Skeletal muscle tissue (tissue), 3 donors: ENCODE measurements at regions not wholly inside any gene's neighbourhood (a gene's known extent, or its start where the extent isn't known, plus 50 kb on each side); places are given as distances from the start of the nearest gene placed in this dataset.

ENCODE experiments used
- H3K27ac ChIP-seq: one replicate; pipeline ENCODE4 v1.7.0; 2013; ENCODE audit warnings: mild to moderate bottlenecking, low read depth, low read length, inconsistent platforms
- H3K27me3 ChIP-seq, 3 donors: one replicate each; pipeline ENCODE4 v1.7.0; 2013; ENCODE audit warnings: low read length in 3 of 3; ENCODE audit not compliant: control insufficient read depth in 3 of 3, insufficient read depth in 3 of 3
- H3K36me3 ChIP-seq, 3 donors: one replicate each; pipeline ENCODE4 v1.7.0; 2013; ENCODE audit warnings: low read length in 3 of 3; ENCODE audit not compliant: control insufficient read depth in 3 of 3, insufficient read depth in 3 of 3
- H3K4me1 ChIP-seq, 3 donors: one replicate each; pipeline ENCODE4 v1.7.0; 2013; ENCODE audit warnings: low read length in 3 of 3, mild to moderate bottlenecking in 3 of 3; ENCODE audit not compliant: control insufficient read depth in 3 of 3, insufficient read depth in 3 of 3
- H3K4me3 ChIP-seq, 3 donors: one replicate each; pipeline ENCODE4 v1.7.0; 2013; ENCODE audit warnings: low read length in 3 of 3
- H3K9ac ChIP-seq, 3 donors: one replicate each; pipeline ENCODE4 v1.7.0; 2013; ENCODE audit warnings: low read length in 3 of 3, mild to moderate bottlenecking in 3 of 3, moderate library complexity in 2 of 3, low read depth in 1 of 3
- H3K9me3 ChIP-seq, 3 donors: one replicate each; pipeline ENCODE4 v1.7.0; 2013; ENCODE audit warnings: low read length in 3 of 3; ENCODE audit not compliant: control insufficient read depth in 3 of 3
- donor health status: Osteomylitis.

DNA sequence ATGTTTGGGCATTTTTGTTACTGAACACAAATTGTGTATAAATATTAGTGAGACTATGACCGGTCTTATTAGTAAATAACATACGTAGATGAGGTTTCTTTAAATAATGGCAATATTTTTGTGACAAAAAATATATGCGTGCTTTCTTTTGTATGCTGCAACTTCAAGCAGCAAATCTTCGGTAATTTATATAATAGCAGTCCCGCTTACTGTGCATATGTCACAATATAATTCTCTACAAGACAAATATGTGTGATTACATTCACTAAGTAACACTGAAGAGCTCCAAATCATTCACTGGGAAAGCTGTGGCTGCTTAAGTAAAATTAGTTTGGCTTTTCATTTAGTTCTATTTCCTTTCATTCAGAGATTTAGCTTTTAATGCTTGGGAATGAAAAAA, 376.0 kb downstream of the CYLC2 start:
- Histone ChIP-seq H3K4me1 (no peaks in the 10 kb centered on the region), H3K36me3 (no peaks in the 10 kb centered on the region), H3K9ac (no peak overlapping the region), H3K27me3 (no peaks in the 10 kb centered on the region), H3K27ac (no peak overlapping the region), H3K4me3 (no peak overlapping the region), H3K9me3 (no peaks in the 10 kb centered on the region)

DNA sequence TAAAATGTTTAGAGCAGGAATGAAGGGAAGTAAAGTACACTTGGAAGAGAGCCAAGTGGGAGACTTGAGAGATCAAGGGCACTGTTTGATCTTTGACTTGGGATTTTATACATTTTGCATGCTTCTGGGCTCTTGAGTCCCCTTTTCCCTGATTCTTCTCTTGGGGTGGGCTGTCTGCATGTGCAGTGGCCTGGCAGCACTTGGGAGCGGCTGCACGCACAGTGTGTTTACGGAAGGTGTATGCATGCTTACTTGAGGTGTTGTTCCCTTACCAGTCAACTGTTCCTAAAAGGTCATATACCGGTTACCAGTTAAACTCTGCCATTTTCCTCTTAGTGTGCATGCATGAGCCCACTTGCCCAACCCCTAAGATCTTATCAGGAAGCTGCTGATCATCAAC, 377.7 kb downstream of the CYLC2 start:
- no peaks in the 10 kb centered on the region for H3K36me3 ChIP-seq
- no peak overlapping the region for H3K9ac ChIP-seq
- H3K27me3 ChIP-seq, result no peaks in the 10 kb centered on the region
- H3K27ac ChIP-seq, result no peak overlapping the region
- no peaks in the 10 kb centered on the region for H3K9me3 ChIP-seq
- no peaks in the 10 kb centered on the region for H3K4me1 ChIP-seq
- H3K4me3 ChIP-seq, result no peak overlapping the region

DNA sequence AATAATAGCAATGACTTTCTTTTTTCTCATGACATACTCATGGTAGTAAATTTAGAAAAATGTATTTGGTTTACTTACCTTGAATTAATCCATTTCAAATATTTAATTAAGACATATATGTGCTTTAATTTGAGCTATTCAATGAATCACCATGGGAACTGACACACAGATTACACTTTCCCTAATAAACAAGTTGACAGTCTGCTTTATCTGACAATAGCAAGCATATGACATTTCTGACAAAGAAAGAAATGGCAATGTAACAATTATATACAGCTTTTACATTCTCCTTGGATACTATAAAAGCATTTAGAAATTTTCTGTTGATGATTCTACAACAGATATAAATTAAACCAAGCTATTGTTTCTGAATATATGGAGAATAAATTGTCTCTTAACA, 382.5 kb downstream of the CYLC2 start:
- Histone ChIP-seq H3K4me1 (no peaks in the 10 kb centered on the region), H3K9ac (no peak overlapping the region), H3K36me3 (no peaks in the 10 kb centered on the region), H3K9me3 (no peaks in the 10 kb centered on the region), H3K27me3 (no peaks in the 10 kb centered on the region), H3K4me3 (no peak overlapping the region), H3K27ac (no peak overlapping the region)

DNA sequence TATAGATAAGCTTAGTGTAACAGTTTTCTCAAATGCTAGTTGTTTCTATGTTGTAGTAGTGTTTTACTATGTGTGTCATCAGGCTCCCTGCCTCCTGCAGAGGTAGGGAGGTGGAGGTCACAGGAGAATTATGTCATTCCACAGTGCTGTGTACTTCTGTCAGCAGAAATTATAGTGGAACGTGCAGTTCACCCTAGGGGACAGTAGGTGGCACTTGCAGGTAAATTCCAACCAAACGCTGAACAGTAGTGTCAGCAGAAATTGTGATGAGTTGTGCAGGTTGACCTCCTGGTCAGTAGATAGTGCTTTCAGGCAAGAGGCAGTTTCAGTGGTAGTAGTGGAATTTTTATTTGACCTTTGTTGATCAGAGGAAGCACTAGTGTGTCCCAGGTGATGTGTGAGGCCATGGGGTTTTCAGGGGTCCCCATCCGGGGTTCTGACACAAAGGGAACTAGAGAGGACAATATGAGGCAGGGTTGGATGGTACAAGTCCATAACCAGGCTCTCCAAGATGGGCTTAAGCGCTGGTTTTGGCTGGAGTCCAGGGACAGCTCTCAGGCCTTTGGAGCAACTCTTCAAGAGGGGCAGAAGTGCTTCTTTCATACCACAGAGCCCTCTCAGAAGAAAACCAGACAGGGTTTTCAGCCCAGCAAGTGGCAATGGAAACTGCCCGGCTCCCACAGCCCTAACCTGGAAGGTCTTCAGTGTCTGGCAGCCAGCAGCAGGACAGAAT, 402.9 kb downstream of the CYLC2 start:
- Histone ChIP-seq H3K4me3 (no peak overlapping the region), H3K27me3 (no peaks in the 10 kb centered on the region), H3K9me3 (no peaks in the 10 kb centered on the region), H3K9ac (no peak overlapping the region), H3K27ac (no peak overlapping the region), H3K36me3 (no peaks in the 10 kb centered on the region), H3K4me1 (no peaks in the 10 kb centered on the region)

DNA sequence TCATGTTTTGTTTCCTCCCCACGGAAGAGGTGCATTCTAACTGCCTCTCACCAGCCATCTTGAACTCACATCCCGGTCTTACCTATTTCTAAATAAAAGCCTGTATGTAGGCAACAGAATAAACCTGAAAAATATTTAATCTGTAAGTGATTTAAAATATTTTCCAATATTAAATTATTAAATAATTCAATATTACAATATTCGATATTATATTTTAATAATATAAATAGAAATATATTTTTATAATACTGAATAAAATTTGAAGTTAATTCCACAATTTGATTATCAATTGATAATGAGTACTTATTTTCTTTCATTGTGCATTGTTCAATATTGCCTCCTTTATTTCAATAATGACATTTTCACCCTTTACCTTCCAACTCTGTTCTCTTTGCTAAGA, 404.4 kb downstream of the CYLC2 start:
- Histone ChIP-seq H3K4me3 (no peak overlapping the region), H3K9me3 (no peaks in the 10 kb centered on the region), H3K4me1 (no peaks in the 10 kb centered on the region), H3K36me3 (no peaks in the 10 kb centered on the region), H3K9ac (no peak overlapping the region), H3K27ac (no peak overlapping the region), H3K27me3 (no peaks in the 10 kb centered on the region)

DNA sequence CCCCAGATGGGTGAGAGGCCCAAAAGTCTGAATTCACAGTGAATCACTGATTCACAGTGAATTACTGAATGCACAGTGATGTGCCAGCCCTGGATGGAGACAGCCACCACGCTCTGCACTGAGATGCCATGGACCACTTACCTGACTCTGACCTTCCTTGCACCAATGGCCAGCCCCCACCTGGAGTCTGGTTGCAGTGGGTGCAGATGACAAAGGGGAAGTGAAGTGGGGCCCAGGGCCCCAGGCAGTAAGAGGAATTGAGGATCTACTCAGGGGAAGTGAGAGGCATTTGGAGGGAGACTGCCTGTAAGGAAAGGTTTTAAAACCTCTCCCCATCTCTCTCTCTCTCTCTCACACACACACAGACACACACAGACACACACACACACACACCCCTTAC, 412.1 kb downstream of the CYLC2 start:
- Histone ChIP-seq H3K36me3 (no peaks in the 10 kb centered on the region), H3K27me3 (no peaks in the 10 kb centered on the region), H3K4me3 (no peak overlapping the region), H3K4me1 (no peaks in the 10 kb centered on the region), H3K27ac (no peak overlapping the region), H3K9me3 (no peaks in the 10 kb centered on the region), H3K9ac (no peak overlapping the region)

DNA sequence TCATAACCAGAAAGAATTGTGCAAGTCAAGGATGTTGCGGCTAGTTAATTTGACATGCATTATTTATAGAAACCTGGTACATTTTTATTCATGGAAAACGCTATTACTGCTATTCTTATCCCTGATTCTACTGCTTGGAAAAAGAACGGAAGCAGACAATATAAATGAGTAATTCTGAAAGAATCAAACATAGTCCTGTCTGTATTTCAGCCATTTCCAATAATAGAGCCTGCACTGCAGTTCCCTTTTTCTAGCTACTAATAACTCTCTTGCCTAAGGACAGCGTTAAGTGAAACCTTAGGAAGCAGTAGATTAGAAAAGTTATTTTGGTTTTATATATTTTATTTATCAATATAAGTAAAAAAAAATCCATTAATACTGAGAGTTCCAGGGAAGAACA, 414.9 kb downstream of the CYLC2 start:
- no peaks in the 10 kb centered on the region for H3K36me3 ChIP-seq
- H3K9me3 ChIP-seq, result no peaks in the 10 kb centered on the region
- H3K9ac ChIP-seq, result no peak overlapping the region
- H3K27me3 ChIP-seq, result no peaks in the 10 kb centered on the region
- no peak overlapping the region for H3K4me3 ChIP-seq
- H3K4me1 ChIP-seq, result no peaks in the 10 kb centered on the region
- no peak overlapping the region for H3K27ac ChIP-seq

DNA sequence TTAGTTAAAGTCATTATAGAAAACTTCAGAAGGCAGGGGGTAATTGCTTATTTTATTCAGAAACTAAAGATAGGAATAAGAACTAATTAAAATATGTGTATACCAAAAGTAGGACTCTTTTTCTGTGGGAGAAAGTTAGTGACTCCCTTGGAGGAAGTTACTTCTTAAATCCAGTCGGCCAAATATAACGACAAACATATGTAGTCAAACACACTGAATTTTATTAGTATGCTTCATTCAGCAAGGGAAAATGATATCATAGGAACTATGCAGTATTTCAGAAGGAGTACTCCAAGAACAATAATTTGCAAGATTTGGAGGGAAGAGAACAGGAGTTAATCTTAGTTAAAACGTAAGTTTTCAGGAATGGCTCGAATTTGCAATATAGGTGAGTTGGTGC, 432.6 kb downstream of the CYLC2 start:
- Histone ChIP-seq H3K4me3 (no peak overlapping the region), H3K27me3 (no peaks in the 10 kb centered on the region), H3K36me3 (no peaks in the 10 kb centered on the region), H3K9me3 (no peaks in the 10 kb centered on the region), H3K9ac (no peak overlapping the region), H3K4me1 (no peaks in the 10 kb centered on the region), H3K27ac (no peak overlapping the region)

DNA sequence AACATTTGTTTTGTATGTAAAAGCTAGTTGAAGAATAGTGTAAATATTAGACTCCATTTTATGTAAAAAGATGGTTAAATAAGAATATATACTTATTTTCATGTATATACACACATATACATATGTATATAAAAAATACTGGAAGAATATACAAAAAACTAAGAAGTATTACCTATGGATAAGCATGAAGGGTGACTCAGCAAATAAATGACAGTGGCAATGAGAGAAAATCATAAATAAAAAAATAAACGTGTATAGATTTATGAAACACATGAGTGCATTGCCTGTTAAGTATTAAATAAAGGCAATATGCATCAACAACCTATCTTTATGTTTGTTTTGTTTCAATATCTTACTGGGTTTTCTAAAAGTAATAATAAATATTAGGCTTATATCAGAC, 435.3 kb downstream of the CYLC2 start:
- Histone ChIP-seq H3K9ac (no peak overlapping the region), H3K4me3 (no peak overlapping the region), H3K27ac (no peak overlapping the region), H3K36me3 (no peaks in the 10 kb centered on the region), H3K4me1 (no peaks in the 10 kb centered on the region), H3K9me3 (no peaks in the 10 kb centered on the region), H3K27me3 (no peaks in the 10 kb centered on the region)

DNA sequence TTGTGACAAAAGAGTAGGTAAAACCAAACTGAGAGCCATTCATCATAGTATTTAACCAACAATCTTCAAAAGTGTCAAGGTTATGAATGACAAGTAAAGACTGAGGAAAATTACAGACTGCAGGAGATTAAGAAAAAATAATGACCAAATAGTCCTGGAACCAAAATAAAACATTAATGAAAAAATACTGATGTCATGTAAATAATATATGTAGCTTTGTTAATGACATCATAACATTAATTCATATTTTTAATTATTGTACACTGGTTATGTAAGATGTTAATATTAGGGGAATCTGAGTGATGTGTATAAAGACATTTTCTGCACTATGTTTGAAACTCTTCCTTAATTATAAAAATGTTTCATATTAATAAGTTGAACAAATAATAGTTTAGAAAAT, 436.7 kb downstream of the CYLC2 start:
- H3K9me3 ChIP-seq, result no peaks in the 10 kb centered on the region
- H3K27me3 ChIP-seq, result no peaks in the 10 kb centered on the region
- H3K4me1 ChIP-seq, result no peaks in the 10 kb centered on the region
- H3K27ac ChIP-seq, result no peak overlapping the region
- no peaks in the 10 kb centered on the region for H3K36me3 ChIP-seq
- H3K4me3 ChIP-seq, result no peak overlapping the region
- no peak overlapping the region for H3K9ac ChIP-seq

DNA sequence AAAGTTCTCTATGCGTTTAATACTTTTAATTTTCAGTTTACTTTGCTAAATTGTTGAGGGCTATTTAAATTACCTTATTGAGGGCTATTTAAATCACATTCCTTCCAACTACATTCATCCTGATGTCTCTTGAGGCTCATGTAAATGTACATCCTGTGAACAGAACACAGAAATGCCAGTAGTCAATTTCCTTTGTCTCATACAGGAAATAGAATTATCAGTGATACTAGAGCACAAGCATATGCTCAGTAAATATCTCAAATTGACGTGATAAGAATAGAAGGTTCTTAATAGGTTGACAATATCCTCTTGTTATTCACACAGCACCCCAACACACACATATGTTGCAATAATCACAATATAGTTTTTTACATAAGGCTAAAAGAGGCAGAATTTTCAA, 449.0 kb downstream of the CYLC2 start:
- H3K27me3 ChIP-seq, result no peaks in the 10 kb centered on the region
- no peaks in the 10 kb centered on the region for H3K9me3 ChIP-seq
- no peak overlapping the region for H3K4me3 ChIP-seq
- H3K4me1 ChIP-seq, result no peaks in the 10 kb centered on the region
- H3K9ac ChIP-seq, result no peak overlapping the region
- H3K27ac ChIP-seq, result no peak overlapping the region
- H3K36me3 ChIP-seq, result no peaks in the 10 kb centered on the region
